Retinal pigment epithelial cell (primary cell): ENCODE measurements at regions not wholly inside any gene's neighbourhood (a gene's known extent, or its start where the extent isn't known, plus 50 kb on each side); places are given as distances from the start of the nearest gene placed in this dataset.

ENCODE experiments used
- DNase-seq: peaks from one replicate; pipeline ENCODE4 v3.0.0-alpha.2; 2010; ENCODE audit warnings: low read depth
- H3K4me3 ChIP-seq: 2 replicates; pipeline ENCODE4 v1.5.1; 2011; ENCODE audit warnings: mild to moderate bottlenecking, low read length, control low read depth, moderate library complexity
- CTCF ChIP-seq: conservative IDR thresholded peaks from 2 replicates; pipeline ENCODE4 v1.5.1; 2011; ENCODE audit warnings: low read depth, low read length, control low read depth, inconsistent platforms

- TF ChIP-seq CTCF, result no peak
- no peak for DNase-seq
Measured at GRCh38 chr3:187958432-187959003, 195.4 kb upstream of the LPP start.

GRCh38 chr3:187960820-187961219 lies 193.1 kb upstream of the LPP start:
- no peak overlapping the region for H3K4me3 ChIP-seq
- DNase-seq, result no peak
- no peak for TF ChIP-seq CTCF

More at GRCh38 chr3:187958432-187959003, 195.4 kb upstream of the LPP start:
- H3K4me3 ChIP-seq, result no peak overlapping the region

- no peak for TF ChIP-seq CTCF
Measured at GRCh38 chr3:187961366-187961765, 192.6 kb upstream of the LPP start.

GRCh38 chr3:187963003-187963676 lies 190.8 kb upstream of the LPP start:
- DNase-seq, result no peak
- TF ChIP-seq CTCF, result no peak
- H3K4me3 ChIP-seq, result no peak overlapping the region

More at GRCh38 chr3:187961366-187961765, 192.6 kb upstream of the LPP start:
- H3K4me3 ChIP-seq, result no peak overlapping the region
- no peak for DNase-seq

GRCh38 chr3:187963677-187964385 lies 190.1 kb upstream of the LPP start:
- no peak for TF ChIP-seq CTCF
- H3K4me3 ChIP-seq, result no peak overlapping the region
- DNase-seq, result no peak

- no peak overlapping the region for H3K4me3 ChIP-seq
- TF ChIP-seq CTCF, result no peak
- DNase-seq, result no peak
Measured at GRCh38 chr3:187964760-187965159, 189.2 kb upstream of the LPP start.
